Right lung (tissue), 2 donors: ENCODE measurements at regions not wholly inside any gene's neighbourhood (a gene's known extent, or its start where the extent isn't known, plus 50 kb on each side); places are given as distances from the start of the nearest gene placed in this dataset.

ENCODE experiments used
- DNase-seq, 2 donors: peaks; one replicate each; pipeline ENCODE4 v3.0.0-alpha.2; 2013

GRCh38 chr7:81648716-81649115 lies 121.1 kb downstream of the HGF start:
- DNase-seq, result no peak

- DNase-seq, result no peak
These were observed 124.4 kb downstream of the HGF start for GRCh38 chr7:81645435-81645834.

DNA sequence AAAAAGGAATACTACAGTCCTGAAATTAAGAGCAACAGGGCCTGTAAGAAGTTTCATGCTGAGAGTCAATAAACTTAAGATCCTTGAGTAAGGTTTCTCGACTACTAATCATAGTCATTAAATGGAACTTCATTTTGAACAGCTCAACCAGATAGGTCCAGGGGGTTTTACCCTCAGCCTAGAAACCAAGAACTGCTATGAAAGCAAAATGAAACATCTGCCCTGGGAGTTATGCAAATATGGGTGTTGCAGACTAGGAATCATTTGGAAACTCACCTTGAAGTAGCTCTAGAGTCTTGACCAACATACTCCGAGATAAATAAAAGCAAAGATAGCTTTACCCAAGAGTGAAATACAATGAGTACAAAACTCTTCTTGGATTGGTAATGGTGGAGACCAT lies 128.0 kb downstream of the HGF start:
- no peak for DNase-seq

DNA sequence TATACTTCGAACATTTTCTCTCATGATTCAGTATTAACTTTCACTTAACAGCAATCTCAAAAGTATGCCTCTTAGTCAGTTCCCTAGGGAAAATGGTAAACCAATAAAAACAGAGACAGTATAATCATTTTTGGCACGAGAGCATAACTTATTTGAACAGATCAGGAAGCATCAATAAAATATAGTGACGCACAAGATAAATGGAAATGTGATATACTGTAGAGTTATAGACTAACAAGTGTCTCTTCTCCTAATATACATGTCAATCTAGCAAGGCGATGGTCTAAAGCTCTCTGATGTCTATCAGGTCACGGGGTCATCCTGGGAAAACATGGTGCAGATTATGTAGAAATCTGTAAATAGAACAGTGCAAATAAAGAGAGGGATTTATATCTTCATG lies 131.6 kb downstream of the HGF start:
- DNase-seq, result no peak

GRCh38 chr7:81637534-81637933 lies 132.3 kb downstream of the HGF start:
- no peak for DNase-seq

DNA sequence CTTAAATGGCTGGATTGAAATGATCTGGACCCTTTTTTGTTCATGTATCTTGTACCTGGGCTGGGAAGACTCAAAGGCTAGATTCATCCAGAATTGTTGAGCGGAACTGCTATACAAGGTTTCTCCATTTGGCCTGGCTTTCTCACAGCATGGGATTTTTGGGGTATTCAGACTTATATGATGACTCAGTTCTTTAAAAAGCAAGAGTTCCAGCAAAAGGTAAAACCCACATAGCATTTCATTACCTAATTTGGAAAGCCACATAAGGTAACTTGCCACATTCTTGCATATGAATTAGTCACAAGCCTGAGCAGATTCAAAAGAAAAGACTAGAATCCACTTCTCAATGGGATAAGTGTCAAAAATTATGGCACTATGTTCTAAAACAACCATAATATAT lies 137.4 kb downstream of the HGF start:
- no peak for DNase-seq

DNA sequence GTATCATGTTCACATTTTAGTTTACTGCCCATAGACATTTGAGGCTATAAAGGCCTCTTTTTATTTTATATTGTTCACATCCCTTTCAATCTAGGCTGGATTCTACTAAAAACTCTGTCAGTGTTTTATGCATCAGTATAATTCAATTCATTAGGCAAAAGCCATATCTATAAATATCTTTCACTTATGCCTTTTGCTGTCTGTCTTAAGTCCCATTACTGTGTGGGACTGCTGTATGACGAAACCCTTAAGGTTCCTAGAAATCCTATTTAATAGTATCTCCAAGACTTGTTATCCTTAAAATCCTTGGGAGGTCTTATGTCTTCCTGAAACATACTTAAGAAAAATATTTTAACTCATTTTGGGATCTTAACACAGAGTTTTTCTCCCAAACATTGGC lies 139.2 kb downstream of the HGF start:
- no peak for DNase-seq

DNA sequence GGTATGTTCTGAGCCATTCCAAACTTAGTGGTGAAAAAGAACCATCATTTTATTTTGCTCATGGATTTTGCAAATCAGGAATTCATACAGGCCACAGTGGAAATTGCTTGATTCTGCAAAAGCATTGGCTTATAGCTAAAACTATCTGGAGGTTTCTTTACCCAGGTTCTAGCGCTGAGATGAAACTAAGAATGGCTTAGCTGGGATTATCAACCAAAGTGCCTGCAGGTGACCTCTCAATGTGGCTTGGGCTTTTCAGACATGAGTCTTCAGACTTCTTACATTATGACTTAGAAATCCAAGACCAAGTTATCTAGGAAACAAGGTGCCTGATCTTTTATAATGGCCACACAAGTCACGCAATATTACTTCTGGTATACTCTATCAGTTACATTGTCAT lies 140.1 kb downstream of the HGF start:
- DNase-seq, result no peak

GRCh38 chr7:81628951-81629350 lies 140.9 kb downstream of the HGF start:
- no peak for DNase-seq

- DNase-seq, result no peak
These were observed 142.1 kb downstream of the HGF start for GRCh38 chr7:81627536-81628287.

GRCh38 chr7:81626008-81626407 lies 143.8 kb downstream of the HGF start:
- no peak for DNase-seq

GRCh38 chr7:81624650-81625631 lies 144.9 kb downstream of the HGF start:
- DNase-seq, result no peak

DNA sequence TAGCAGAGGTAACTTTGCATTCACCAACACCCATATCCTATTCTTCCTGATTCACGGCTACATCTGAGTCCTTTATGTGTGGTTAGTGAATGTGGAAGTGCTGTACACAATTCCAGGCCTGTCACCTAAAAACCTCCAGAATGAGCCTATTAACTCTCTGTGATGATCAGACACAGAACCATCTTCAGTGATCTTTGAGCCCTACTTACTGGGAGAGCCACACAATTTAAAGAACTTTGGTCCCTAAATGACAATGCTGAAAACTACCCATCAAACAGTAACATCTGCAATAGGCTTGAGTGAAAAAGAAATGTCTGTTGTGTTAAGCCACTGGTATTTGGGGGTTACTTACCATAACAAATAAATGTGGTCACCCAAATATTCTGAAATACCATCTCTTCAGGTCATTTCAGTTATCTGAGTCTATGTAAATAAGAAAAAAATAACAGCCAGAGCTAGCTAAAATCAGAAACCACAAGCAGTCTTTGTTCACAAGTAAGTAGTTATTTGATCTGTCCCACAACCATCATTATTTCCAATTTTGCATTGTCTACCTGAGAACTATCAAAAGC lies 145.7 kb downstream of the HGF start:
- no peak for DNase-seq

- DNase-seq, result no peak
These were observed 146.5 kb downstream of the HGF start for GRCh38 chr7:81623251-81623855.

DNA sequence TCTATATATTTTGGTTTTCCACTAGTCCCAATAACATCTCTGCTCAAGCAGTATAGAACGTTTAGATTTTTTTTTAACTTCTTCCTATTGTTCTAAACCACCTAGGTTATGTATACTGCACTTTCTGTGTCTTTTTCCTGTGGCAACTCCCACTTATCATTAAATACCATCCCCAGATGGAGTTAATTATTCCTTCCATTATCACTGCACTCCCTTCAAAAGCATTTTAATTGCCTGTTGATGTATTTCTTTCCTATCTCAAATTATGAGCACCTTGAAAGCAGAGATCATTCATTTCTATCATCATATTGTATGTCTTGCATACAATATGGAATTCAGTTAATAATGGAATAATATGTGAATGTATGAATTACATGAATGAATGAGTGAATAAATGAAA lies 148.0 kb downstream of the HGF start:
- DNase-seq, result no peak

DNA sequence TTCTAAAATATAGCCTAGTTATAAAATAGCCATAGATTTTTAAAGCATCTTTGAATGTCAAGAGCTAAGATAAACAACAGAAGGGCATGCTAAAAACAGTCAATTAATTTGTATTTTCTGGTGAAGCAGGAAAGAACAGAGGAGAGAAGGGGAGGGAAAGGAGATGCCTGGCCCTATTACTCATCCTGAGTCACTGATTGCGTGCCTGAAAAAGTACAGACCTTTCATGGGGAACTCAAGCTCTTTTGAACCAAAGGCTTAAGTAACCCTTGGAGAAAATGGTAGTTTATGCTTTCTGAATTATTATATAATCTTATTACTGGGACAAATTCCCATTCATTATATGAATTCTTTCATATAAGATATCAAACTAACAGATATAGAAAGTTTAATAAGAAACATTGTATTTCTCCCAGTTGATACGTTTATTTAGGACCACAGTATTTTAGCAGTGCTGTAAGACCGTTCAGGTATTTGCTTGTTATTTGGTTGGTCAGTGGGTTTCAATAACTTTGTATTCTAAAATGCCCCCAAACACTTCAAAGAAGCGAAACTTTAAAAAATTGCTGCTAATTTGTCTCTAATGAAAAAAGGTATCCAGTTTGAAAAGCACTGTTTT lies 151.3 kb downstream of the HGF start:
- DNase-seq, result no peak

DNA sequence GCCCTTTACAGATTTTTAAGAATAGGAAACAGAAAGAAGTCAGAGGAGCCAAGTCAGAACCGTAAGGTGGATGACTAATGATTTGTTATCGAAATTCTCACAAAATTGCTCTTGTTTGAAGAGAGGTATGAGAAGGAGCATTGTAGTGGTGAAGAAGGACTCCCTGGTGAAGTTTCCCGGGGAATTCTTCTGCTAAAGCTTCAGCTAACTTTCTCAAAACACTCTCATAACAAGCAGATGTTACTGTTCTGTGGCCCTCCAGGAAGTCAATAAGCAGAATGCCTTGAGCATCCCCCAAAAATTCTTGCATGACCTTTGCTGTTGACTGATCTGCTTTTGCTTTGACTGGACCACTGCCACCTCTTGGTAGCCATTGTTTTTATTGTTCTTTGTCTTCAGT lies 152.9 kb downstream of the HGF start:
- DNase-seq, result no peak

DNA sequence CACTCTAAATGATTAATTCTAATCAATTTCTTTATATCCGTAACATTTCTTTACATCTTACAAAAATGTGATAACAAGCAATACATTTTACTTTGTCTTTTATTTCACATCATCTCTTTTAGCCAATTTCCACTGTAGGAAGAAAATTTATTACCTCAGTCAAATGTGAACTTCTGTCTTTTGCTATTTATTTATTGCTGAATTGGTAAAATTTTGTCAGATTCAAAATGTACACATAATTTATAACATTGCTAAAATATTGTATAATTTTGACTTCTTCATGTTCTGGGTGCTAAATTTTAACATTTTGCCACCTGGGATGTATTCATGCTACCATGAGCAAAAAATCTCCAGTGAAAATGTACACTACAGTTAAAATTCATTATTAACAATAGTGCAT lies 158.0 kb downstream of the HGF start:
- DNase-seq, result no peak

- no peak for DNase-seq
These were observed 158.8 kb downstream of the HGF start for GRCh38 chr7:81611040-81611439.

GRCh38 chr7:81608748-81609382 lies 161.0 kb downstream of the HGF start:
- no peak for DNase-seq

DNA sequence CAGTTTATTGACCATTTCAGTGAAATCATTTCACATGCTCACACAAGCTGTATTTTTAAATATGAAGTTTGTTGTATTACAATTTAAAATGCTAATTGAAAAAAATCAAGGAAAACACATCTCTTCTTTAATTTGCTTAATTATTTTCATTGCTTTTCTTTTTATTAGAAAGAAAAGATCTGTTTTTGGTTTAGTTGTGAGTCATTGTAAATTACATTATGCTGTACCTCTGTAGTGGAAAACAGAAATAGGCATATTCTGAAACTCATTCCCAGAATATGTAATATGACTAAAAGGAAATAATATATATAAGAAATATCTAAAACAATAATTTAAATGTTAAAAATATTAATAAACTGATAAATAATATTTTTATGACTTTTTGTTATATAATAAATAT lies 161.9 kb downstream of the HGF start:
- DNase-seq, result no peak
